ENCODE measurements at regions not wholly inside any gene's neighbourhood (a gene's known extent, or its start where the extent isn't known, plus 50 kb on each side); places are given as distances from the start of the nearest gene placed in this dataset.
"Not testable (repeated sequence)": the region's sequence is repeated elsewhere in the genome, so short reads cannot be mapped to it uniquely, and the experiment has no call there.

- no peak for DNase-seq (ENCODE audit: low read depth)
- no peak overlapping the region for H3K4me3 ChIP-seq (ENCODE audit: low read depth, low read length)
Measured at GRCh38 chr2:238722883-238723282, 125.0 kb upstream of the TWIST2 start.

GRCh38 chr2:238723740-238724320 is 124.1 kb upstream of the TWIST2 start:
- H3K4me3 ChIP-seq (ENCODE audit: low read depth, low read length); DNase-seq (ENCODE audit: low read depth): not testable (repeated sequence)

GRCh38 chr2:238724728-238725127 is 123.2 kb upstream of the TWIST2 start:
- H3K4me3 ChIP-seq (ENCODE audit: low read depth, low read length) = no peak overlapping the region
- no peak for DNase-seq (ENCODE audit: low read depth)

- DNase-seq (ENCODE audit: low read depth) = no peak
- H3K4me3 ChIP-seq (ENCODE audit: low read depth, low read length) = no peak overlapping the region
Measured at GRCh38 chr2:238725298-238725697, 122.6 kb upstream of the TWIST2 start.

GRCh38 chr2:238726670-238727584 is 121.0 kb upstream of the TWIST2 start:
- DNase-seq (ENCODE audit: low read depth) = no peak
- H3K4me3 ChIP-seq (ENCODE audit: low read depth, low read length) = no peak overlapping the region

GRCh38 chr2:238727585-238728329 is 120.1 kb upstream of the TWIST2 start:
- H3K4me3 ChIP-seq (ENCODE audit: low read depth, low read length) = no peak overlapping the region

GRCh38 chr2:238728330-238729260 is 119.3 kb upstream of the TWIST2 start:
- no peak overlapping the region for H3K4me3 ChIP-seq (ENCODE audit: low read depth, low read length)
- DNase-seq (ENCODE audit: low read depth) = peak; percentile 82

More at GRCh38 chr2:238727585-238728329, 120.1 kb upstream of the TWIST2 start:
- peak; percentile 73 for DNase-seq (ENCODE audit: low read depth)

- DNase-seq (ENCODE audit: low read depth) = no peak
- no peak overlapping the region for H3K4me3 ChIP-seq (ENCODE audit: low read depth, low read length)
Measured at GRCh38 chr2:238729261-238729935, 118.5 kb upstream of the TWIST2 start.

GRCh38 chr2:238730001-238730669 is 117.8 kb upstream of the TWIST2 start:
- DNase-seq (ENCODE audit: low read depth) = no peak
- H3K4me3 ChIP-seq (ENCODE audit: low read depth, low read length) = no peak overlapping the region

- DNase-seq (ENCODE audit: low read depth) = no peak
- no peak overlapping the region for H3K4me3 ChIP-seq (ENCODE audit: low read depth, low read length)
Measured at GRCh38 chr2:238730881-238731280, 117.0 kb upstream of the TWIST2 start.

GRCh38 chr2:238731961-238732360 is 115.9 kb upstream of the TWIST2 start:
- H3K4me3 ChIP-seq (ENCODE audit: low read depth, low read length) = no peak overlapping the region
- DNase-seq (ENCODE audit: low read depth) = no peak

- no peak for DNase-seq (ENCODE audit: low read depth)
- no peak overlapping the region for H3K4me3 ChIP-seq (ENCODE audit: low read depth, low read length)
Measured at GRCh38 chr2:238738917-238739316, 109.0 kb upstream of the TWIST2 start.

- no peak for DNase-seq (ENCODE audit: low read depth)
- H3K4me3 ChIP-seq (ENCODE audit: low read depth, low read length) = no peak overlapping the region
Measured at GRCh38 chr2:238739668-238740067, 108.2 kb upstream of the TWIST2 start.

- H3K4me3 ChIP-seq (ENCODE audit: low read depth, low read length) = no peak overlapping the region
- DNase-seq (ENCODE audit: low read depth) = no peak
Measured at GRCh38 chr2:238741277-238741676, 106.6 kb upstream of the TWIST2 start.

GRCh38 chr2:238742066-238742465 is 105.8 kb upstream of the TWIST2 start:
- no peak overlapping the region for H3K4me3 ChIP-seq (ENCODE audit: low read depth, low read length)
- DNase-seq (ENCODE audit: low read depth) = no peak

- DNase-seq (ENCODE audit: low read depth) = no peak
- H3K4me3 ChIP-seq (ENCODE audit: low read depth, low read length) = no peak overlapping the region
Measured at GRCh38 chr2:238742664-238743063, 105.2 kb upstream of the TWIST2 start.

GRCh38 chr2:238743243-238744065 is 104.4 kb upstream of the TWIST2 start:
- H3K4me3 ChIP-seq (ENCODE audit: low read depth, low read length) = no peak overlapping the region
- no peak for DNase-seq (ENCODE audit: low read depth)
